ENCODE measurements at regions not wholly inside any gene's neighbourhood (a gene's known extent, or its start where the extent isn't known, plus 50 kb on each side); places are given as distances from the start of the nearest gene placed in this dataset.
"Not testable (repeated sequence)": the region's sequence is repeated elsewhere in the genome, so short reads cannot be mapped to it uniquely, and the experiment has no call there.

GRCh38 chr18:8970843-8971242 is 131.7 kb upstream of the NDUFV2 start:
- DNase-seq, result no peak

- DNase-seq, result no peak
These were observed 130.4 kb upstream of the NDUFV2 start for GRCh38 chr18:8972116-8972515.

GRCh38 chr18:8974279-8974678 is 128.2 kb upstream of the NDUFV2 start:
- no peak for DNase-seq

GRCh38 chr18:8974696-8975095 is 127.8 kb upstream of the NDUFV2 start:
- DNase-seq, result no peak

- no peak for DNase-seq
These were observed 126.9 kb upstream of the NDUFV2 start for GRCh38 chr18:8975624-8976023.

GRCh38 chr18:8976606-8977005 is 125.9 kb upstream of the NDUFV2 start:
- DNase-seq, result no peak

- no peak for DNase-seq
These were observed 125.3 kb upstream of the NDUFV2 start for GRCh38 chr18:8977166-8977565.

- DNase-seq, result no peak
These were observed 124.8 kb upstream of the NDUFV2 start for GRCh38 chr18:8977701-8978100.

- DNase-seq, result no peak
These were observed 124.1 kb upstream of the NDUFV2 start for GRCh38 chr18:8978394-8978793.

GRCh38 chr18:8979258-8979988 is 123.1 kb upstream of the NDUFV2 start:
- DNase-seq, result no peak

GRCh38 chr18:8980496-8980895 is 122.0 kb upstream of the NDUFV2 start:
- DNase-seq, result no peak

GRCh38 chr18:8980918-8981317 is 121.6 kb upstream of the NDUFV2 start:
- peak; percentile 24 for DNase-seq

- DNase-seq, result peak; percentile 52
These were observed 119.9 kb upstream of the NDUFV2 start for GRCh38 chr18:8982416-8983183.

- no peak for DNase-seq
These were observed 119.3 kb upstream of the NDUFV2 start for GRCh38 chr18:8983195-8983594.

- DNase-seq, result no peak
These were observed 118.3 kb upstream of the NDUFV2 start for GRCh38 chr18:8984131-8984721.

GRCh38 chr18:8987241-8987640 is 115.3 kb upstream of the NDUFV2 start:
- no peak for DNase-seq

- DNase-seq, result peak; percentile 76
These were observed 114.1 kb upstream of the NDUFV2 start for GRCh38 chr18:8988260-8988871.

- DNase-seq, result no peak
These were observed 113.5 kb upstream of the NDUFV2 start for GRCh38 chr18:8989017-8989416.

- no peak for DNase-seq
These were observed 112.6 kb upstream of the NDUFV2 start for GRCh38 chr18:8989855-8990254.

- peak; percentile 75 for DNase-seq
These were observed 112.0 kb upstream of the NDUFV2 start for GRCh38 chr18:8990276-8991031.

GRCh38 chr18:8991155-8991554 is 111.3 kb upstream of the NDUFV2 start:
- DNase-seq, result no peak

- not testable (repeated sequence) for DNase-seq
These were observed 110.0 kb upstream of the NDUFV2 start for GRCh38 chr18:8992500-8992899.

GRCh38 chr18:8994603-8995002 is 107.9 kb upstream of the NDUFV2 start:
- no peak for DNase-seq

All from NCI-H146 (cell line).